Left colon (tissue), 2 donors: ENCODE measurements at regions not wholly inside any gene's neighbourhood (a gene's known extent, or its start where the extent isn't known, plus 50 kb on each side); places are given as distances from the start of the nearest gene placed in this dataset.

Experiments
- ATAC-seq: fragments of 200-7000 bp; cut with Tn5 transposase; one replicate; pipeline ENCODE4 v1.9.1; 2020; ENCODE audit warnings: mild to moderate bottlenecking, moderate library complexity
- DNase-seq, 2 donors: peaks; one replicate each; pipeline ENCODE4 v3.0.0-alpha.2; 2020
- intact Hi-C, 2 donors: fragments of 100-400 bp; cut with DNase I in 1 of 2; cut with micrococcal nuclease in 1 of 2; formaldehyde crosslinking; loops; one replicate each; pipeline versions ENCODE4 v1.11.2 to v1.14.0; 2022; cut with DNase I, micrococcal nuclease
- donor health status: DM: no; HTN: no; CAD: no.
- donor health status: DM: yes; HTN: yes; CAD: no.

- DNase-seq = no peak
- no peak for ATAC-seq
- intact Hi-C loops = no loop called here
These were observed 155.6 kb downstream of the SLC6A15 start for GRCh38 chr12:84756961-84757360.

GRCh38 chr12:84745127-84745526 is 167.5 kb downstream of the SLC6A15 start:
- intact Hi-C loops = no loop called here
- DNase-seq = no peak
- ATAC-seq = no peak

- ATAC-seq (no peak), DNase-seq (no peak)
- intact Hi-C loops = no loop called here
These were observed 170.9 kb downstream of the SLC6A15 start for GRCh38 chr12:84741692-84742091.

- no peak for ATAC-seq
- DNase-seq = no peak
- intact Hi-C loops = no loop called here
These were observed 171.6 kb downstream of the SLC6A15 start for GRCh38 chr12:84741031-84741430.

- no peak for ATAC-seq
- DNase-seq = no peak
- intact Hi-C loops = no loop called here
These were observed 172.0 kb downstream of the SLC6A15 start for GRCh38 chr12:84740602-84741001.

- ATAC-seq (no peak), DNase-seq (no peak)
- intact Hi-C loops = no loop called here
These were observed 174.1 kb downstream of the SLC6A15 start for GRCh38 chr12:84738481-84738972.

- DNase-seq = no peak
- ATAC-seq = no peak
- intact Hi-C loops = no loop called here
These were observed 179.7 kb downstream of the SLC6A15 start for GRCh38 chr12:84732828-84733340.

- intact Hi-C loops = no loop called here
- no peak for ATAC-seq
- no peak for DNase-seq
These were observed 181.9 kb downstream of the SLC6A15 start for GRCh38 chr12:84730561-84731162.

- no peak for ATAC-seq
- intact Hi-C loops = no loop called here
These were observed 184.6 kb downstream of the SLC6A15 start for GRCh38 chr12:84727961-84728360.

GRCh38 chr12:84726780-84727179 is 185.8 kb downstream of the SLC6A15 start:
- DNase-seq (no peak), ATAC-seq (no peak)
- intact Hi-C loops = no loop called here

More at GRCh38 chr12:84727961-84728360, 184.6 kb downstream of the SLC6A15 start:
- DNase-seq = no peak

GRCh38 chr12:84723988-84724387 is 188.6 kb downstream of the SLC6A15 start:
- intact Hi-C loops = no loop called here
- no peak for DNase-seq
- ATAC-seq = no peak

- ATAC-seq (no peak), DNase-seq (no peak)
- intact Hi-C loops = no loop called here
These were observed 192.6 kb downstream of the SLC6A15 start for GRCh38 chr12:84719997-84720396.

GRCh38 chr12:84718906-84719305 is 193.7 kb downstream of the SLC6A15 start:
- intact Hi-C loops = no loop called here
- ATAC-seq (no peak), DNase-seq (no peak)

- ATAC-seq = no peak
- intact Hi-C loops = no loop called here
- no peak for DNase-seq
These were observed 199.9 kb downstream of the SLC6A15 start for GRCh38 chr12:84712747-84713146.

- DNase-seq (no peak), ATAC-seq (no peak)
- intact Hi-C loops = no loop called here
These were observed 206.2 kb downstream of the SLC6A15 start for GRCh38 chr12:84706374-84706773.

GRCh38 chr12:84704856-84705255 is 207.7 kb downstream of the SLC6A15 start:
- no peak for DNase-seq
- ATAC-seq = no peak
- intact Hi-C loops = no loop called here

GRCh38 chr12:84702001-84702400 is 210.6 kb downstream of the SLC6A15 start:
- no peak for ATAC-seq
- intact Hi-C loops = no loop called here
- DNase-seq = no peak

GRCh38 chr12:84701041-84701440 is 211.6 kb downstream of the SLC6A15 start:
- no peak for ATAC-seq
- intact Hi-C loops = no loop called here

GRCh38 chr12:84698576-84699333 is 213.8 kb downstream of the SLC6A15 start:
- intact Hi-C loops = no loop called here
- DNase-seq = peak; percentile 26 to 31
- ATAC-seq = peak; percentile 97

More at GRCh38 chr12:84701041-84701440, 211.6 kb downstream of the SLC6A15 start:
- no peak for DNase-seq

GRCh38 chr12:84696908-84697540 is 215.6 kb downstream of the SLC6A15 start:
- ATAC-seq (no peak), DNase-seq (no peak)
- intact Hi-C loops = no loop called here
